PC-3 (cell line): ENCODE measurements at regions not wholly inside any gene's neighbourhood (a gene's known extent, or its start where the extent isn't known, plus 50 kb on each side); places are given as distances from the start of the nearest gene placed in this dataset.

Source experiments
- ATAC-seq: fragments of 200-7000 bp; cut with Tn5 transposase; 2 replicates; pipeline ENCODE4 v1.9.1; 2020; ENCODE audit warnings: mild to moderate bottlenecking, moderate library complexity
- BruUV-seq: library from RNA; stranded (reverse); fragments of 400-500 nt; replicated peaks from 2 replicates; lab custom pipeline; 2021; lab: Mats Ljungman, UMichigan
- CTCF ChIA-PET: fragments of 300-600 bp; sonication (Branson Sonifier 250); formaldehyde crosslinking; loops from one replicate; lab custom pipeline; 2022; ENCODE audit warnings: antibody characterized with exemption; lab: Charles Lee
- POLR2A ChIA-PET: fragments of 300-600 bp; sonication (Branson Sonifier 250); formaldehyde crosslinking; loops from one replicate; lab custom pipeline; 2022; ENCODE audit warnings: antibody characterized with exemption; ENCODE audit not compliant: unreplicated experiment; lab: Charles Lee
- DNase-seq: peaks from one replicate; pipeline ENCODE4 v3.0.0-alpha.2; 2015
- H2AFZ ChIP-seq: fragments of 300-600 bp; sonication (generic); 2 replicates; pipeline ENCODE4 v1.6.0; 2016; ENCODE audit warnings: antibody characterized with exemption, low read length
- H3F3A ChIP-seq: fragments of 300-600 bp; sonication (generic); one replicate; pipeline ENCODE4 v1.6.0; 2017; ENCODE audit warnings: antibody characterized with exemption, low read length, control low read depth, mild to moderate bottlenecking; ENCODE audit not compliant: unreplicated experiment
- H3K27ac ChIP-seq: fragments of 300-600 bp; sonication (generic); 2 replicates; pipeline ENCODE4 v1.5.1; 2016; ENCODE audit warnings: mild to moderate bottlenecking, low read length
- H3K27me3 ChIP-seq: fragments of 300-600 bp; sonication (generic); 2 replicates; pipeline ENCODE4 v1.6.1; 2016; ENCODE audit warnings: low read length, mixed read lengths
- H3K36me3 ChIP-seq: fragments of 300-600 bp; sonication (generic); 2 replicates; pipeline ENCODE4 v1.6.1; 2016; ENCODE audit warnings: low read depth, mixed run types, low read length, mixed read lengths
- H3K4me1 ChIP-seq: fragments of 300-600 bp; sonication (generic); 2 replicates; pipeline ENCODE4 v1.5.1; 2016; ENCODE audit warnings: low read length; ENCODE audit not compliant: insufficient read depth
- H3K4me2 ChIP-seq: fragments of 300-600 bp; sonication (generic); 2 replicates; pipeline ENCODE4 v1.6.0; 2016; ENCODE audit warnings: low read length
- H3K4me3 ChIP-seq: fragments of 300-600 bp; sonication (generic); 2 replicates; pipeline ENCODE4 v1.5.1; 2016; ENCODE audit warnings: mild to moderate bottlenecking, low read length, mixed read lengths
- H3K79me2 ChIP-seq: fragments of 300-600 bp; sonication (generic); 2 replicates; pipeline ENCODE4 v1.6.1; 2017; ENCODE audit warnings: low read length, mixed read lengths
- H3K9ac ChIP-seq: fragments of 300-600 bp; sonication (generic); 2 replicates; pipeline ENCODE4 v1.6.0; 2016; ENCODE audit warnings: mild to moderate bottlenecking, low read length
- H3K9me2 ChIP-seq: fragments of 300-600 bp; sonication (generic); replicated peaks from 2 replicates; pipeline ENCODE4 v1.6.1; 2016; ENCODE audit warnings: mixed run types, low read length, mixed read lengths
- H3K9me3 ChIP-seq: fragments of 300-600 bp; sonication (generic); 2 replicates; pipeline ENCODE4 v1.6.1; 2016; ENCODE audit warnings: low read length, mixed read lengths
- H4K20me1 ChIP-seq: fragments of 300-600 bp; sonication (generic); 2 replicates; pipeline ENCODE4 v1.6.1; 2016; ENCODE audit warnings: low read length, mixed read lengths
- CTCF ChIP-seq: fragments of 300-600 bp; sonication (generic); conservative IDR thresholded peaks from 2 replicates; pipeline ENCODE4 v1.5.1; 2017; ENCODE audit warnings: antibody characterized with exemption, low read depth, mild to moderate bottlenecking, low read length
- EZH2 ChIP-seq: fragments of 300-600 bp; sonication (generic); IDR thresholded peaks from one replicate; pipeline ENCODE4 v1.6.1; 2017; ENCODE audit warnings: antibody characterized with exemption, mild to moderate bottlenecking, low read length; ENCODE audit not compliant: unreplicated experiment
- EZH2phosphoT487 ChIP-seq: fragments of 300-600 bp; sonication (generic); IDR thresholded peaks from 2 replicates; pipeline ENCODE4 v1.6.1; 2018; ENCODE audit warnings: mild to moderate bottlenecking, antibody characterized with exemption, low read length, borderline replicate concordance
- intact Hi-C: fragments of 100-400 bp; cut with micrococcal nuclease; formaldehyde crosslinking; loops from 2 replicates; pipeline ENCODE4 v1.9.0; 2023

- no peaks in the 10 kb centered on the region for H3K9me2 ChIP-seq
- H3K79me2 ChIP-seq, result no peaks in the 10 kb centered on the region
- no TSS peak for BruUV-seq
- no peaks in the 10 kb centered on the region for H4K20me1 ChIP-seq
- H3F3A ChIP-seq, result no peaks in the 10 kb centered on the region
- CTCF ChIA-PET, result no interaction called here
- no peak overlapping the region for H3K9ac ChIP-seq
- no peak for ATAC-seq
- H2AFZ ChIP-seq, result no peak overlapping the region
- POLR2A ChIA-PET, result no interaction called here
- no peak for TF ChIP-seq CTCF
- intact Hi-C loops, result no loop called here
- H3K36me3 ChIP-seq, result no peaks in the 10 kb centered on the region
- no peak for DNase-seq
- no peaks in the 10 kb centered on the region for H3K27me3 ChIP-seq
- no peak overlapping the region for H3K4me2 ChIP-seq
- no peak overlapping the region for H3K27ac ChIP-seq
- H3K9me3 ChIP-seq, result no peaks in the 10 kb centered on the region
- no peaks in the 10 kb centered on the region for H3K4me1 ChIP-seq
- no peak overlapping the region for H3K4me3 ChIP-seq
Measured at GRCh38 chr3:159371961-159372360, 570.1 kb downstream of the MFSD1 start.

GRCh38 chr3:159378396-159379194, 576.7 kb downstream of the MFSD1 start:
- CTCF ChIA-PET, result no interaction called here
- ATAC-seq, result no peak
- Histone ChIP-seq H3K4me2 (no peak overlapping the region), H3K9ac (no peak overlapping the region), H4K20me1 (no peaks in the 10 kb centered on the region), H3K27ac (no peak overlapping the region), H3K79me2 (no peaks in the 10 kb centered on the region), H3K4me1 (no peaks in the 10 kb centered on the region), H3K36me3 (no peaks in the 10 kb centered on the region), H3K27me3 (no peaks in the 10 kb centered on the region), H3K9me3 (no peaks in the 10 kb centered on the region), H3F3A (no peaks in the 10 kb centered on the region), H3K9me2 (no peaks in the 10 kb centered on the region), H3K4me3 (no peak overlapping the region), H2AFZ (no peak overlapping the region)
- intact Hi-C loops, result no loop called here
- DNase-seq, result no peak
- TF ChIP-seq EZH2 (no peak), CTCF (no peak), EZH2phosphoT487 (no peak)
- POLR2A ChIA-PET, result no interaction called here
- BruUV-seq, result no TSS peak

- TF ChIP-seq CTCF (no peak), EZH2 (no peak), EZH2phosphoT487 (no peak)
- no peaks in the 10 kb centered on the region for H4K20me1 ChIP-seq
- no peaks in the 10 kb centered on the region for H3K27me3 ChIP-seq
- H3K9ac ChIP-seq, result no peak overlapping the region
- H3K4me3 ChIP-seq, result no peak overlapping the region
- H3F3A ChIP-seq, result no peaks in the 10 kb centered on the region
- BruUV-seq, result no TSS peak
- H3K27ac ChIP-seq, result no peak overlapping the region
- no peak overlapping the region for H2AFZ ChIP-seq
- DNase-seq, result no peak
- POLR2A ChIA-PET, result no interaction called here
- H3K4me2 ChIP-seq, result no peak overlapping the region
- intact Hi-C loops, result no loop called here
- ATAC-seq, result no peak
- CTCF ChIA-PET, result interaction anchor here (0.6 kb wide), 1 partner anchor 764 kb away, joined by 3 read pairs; no protein-coding TSS in a partner anchor
- no peaks in the 10 kb centered on the region for H3K79me2 ChIP-seq
- no peaks in the 10 kb centered on the region for H3K36me3 ChIP-seq
- no peaks in the 10 kb centered on the region for H3K9me3 ChIP-seq
- no peaks in the 10 kb centered on the region for H3K9me2 ChIP-seq
- no peaks in the 10 kb centered on the region for H3K4me1 ChIP-seq
Measured at GRCh38 chr3:159380891-159381290, 579.0 kb downstream of the MFSD1 start.
